ENCODE measurements at regions not wholly inside any gene's neighbourhood (a gene's known extent, or its start where the extent isn't known, plus 50 kb on each side); places are given as distances from the start of the nearest gene placed in this dataset.

DNA sequence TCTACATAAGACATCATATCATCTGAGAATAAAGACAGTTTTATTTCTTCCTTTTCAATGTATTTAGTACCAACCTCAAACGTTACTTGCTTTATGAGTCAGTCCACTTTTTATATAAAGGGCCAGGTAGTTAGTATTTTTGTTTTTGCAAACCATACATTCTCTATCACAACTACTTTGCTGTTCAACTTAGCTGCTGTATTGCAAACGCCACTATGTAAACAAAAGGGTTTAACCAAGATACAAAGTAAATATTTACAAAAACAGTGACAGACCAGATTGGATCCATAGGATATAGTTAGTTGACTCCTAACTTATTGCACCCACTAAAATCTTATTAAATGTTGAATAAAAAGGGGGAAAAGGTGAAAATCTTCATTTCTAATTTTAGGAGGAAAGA, 87.7 kb upstream of the FOXG1 start:
- DNase-seq (ENCODE audit: low spot score): no peak
- H3K36me3 Mint-ChIP-seq (ENCODE audit: low read depth): no peaks in the 10 kb centered on the region
- H3K9me3 Mint-ChIP-seq: peaks cover 25% of the 10 kb centered on the region
- no peaks in the 10 kb centered on the region for H3K27me3 Mint-ChIP-seq (ENCODE audit: low read depth)
- no peak overlapping the region for H3K4me3 Mint-ChIP-seq
- H3K4me1 Mint-ChIP-seq (ENCODE audit: low read depth): no peaks in the 10 kb centered on the region
- H3K27ac Mint-ChIP-seq: no peak overlapping the region

- H3K4me3 Mint-ChIP-seq: no peak overlapping the region
- H3K9me3 Mint-ChIP-seq: peaks cover 27% of the 10 kb centered on the region
- H3K27ac Mint-ChIP-seq: no peak overlapping the region
- H3K27me3 Mint-ChIP-seq (ENCODE audit: low read depth): no peaks in the 10 kb centered on the region
- DNase-seq (ENCODE audit: low spot score): no peak
- H3K4me1 Mint-ChIP-seq (ENCODE audit: low read depth): no peaks in the 10 kb centered on the region
- H3K36me3 Mint-ChIP-seq (ENCODE audit: low read depth): no peaks in the 10 kb centered on the region
Measured at GRCh38 chr14:28681681-28682080, 84.9 kb upstream of the FOXG1 start.

DNA sequence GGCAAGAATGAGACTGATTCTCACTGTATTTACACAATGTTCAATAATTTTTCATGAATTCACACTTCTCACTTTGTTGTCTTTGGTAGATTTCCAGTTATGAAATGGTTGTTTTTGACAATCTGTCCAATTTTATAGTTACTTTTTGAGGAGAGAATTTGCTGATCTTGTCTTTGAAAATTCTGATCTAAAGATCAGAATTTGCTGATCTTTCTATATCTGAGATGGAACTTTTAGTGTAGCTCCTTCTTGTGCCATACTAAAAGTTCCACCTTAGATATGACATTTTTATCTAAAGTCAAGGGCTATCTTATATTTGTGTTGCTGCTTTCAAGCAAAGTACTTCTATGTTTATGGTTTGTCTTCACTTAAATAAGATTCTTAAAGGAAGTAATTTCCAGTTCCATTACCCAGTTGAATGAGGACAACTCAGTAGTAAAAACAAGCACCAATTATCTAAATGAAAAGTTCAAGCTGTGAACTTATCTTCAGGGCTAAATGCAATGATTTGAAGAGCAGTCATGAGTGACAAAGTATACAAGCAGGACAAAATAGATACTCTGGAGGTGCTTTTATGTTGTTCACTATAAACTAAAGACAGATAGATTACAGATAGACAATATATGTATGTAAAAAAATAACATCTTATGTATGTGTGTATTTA, 76.4 kb upstream of the FOXG1 start:
- Mint-ChIP-seq H3K4me3 (no peak overlapping the region), H3K27me3 (ENCODE audit: low read depth) (no peaks in the 10 kb centered on the region), H3K36me3 (ENCODE audit: low read depth) (no peaks in the 10 kb centered on the region), H3K27ac (no peak overlapping the region), H3K4me1 (ENCODE audit: low read depth) (no peaks in the 10 kb centered on the region), H3K9me3 (peaks cover 28% of the 10 kb centered on the region)
- no peak for DNase-seq (ENCODE audit: low spot score)

GRCh38 chr14:28695109-28695508, 71.5 kb upstream of the FOXG1 start:
- Mint-ChIP-seq H3K36me3 (ENCODE audit: low read depth) (no peaks in the 10 kb centered on the region), H3K9me3 (peaks cover 29% of the 10 kb centered on the region)

GRCh38 chr14:28701733-28702132, 64.9 kb upstream of the FOXG1 start:
- Mint-ChIP-seq H3K27me3 (ENCODE audit: low read depth) (no peaks in the 10 kb centered on the region), H3K4me3 (no peak overlapping the region), H3K36me3 (ENCODE audit: low read depth) (no peaks in the 10 kb centered on the region), H3K4me1 (ENCODE audit: low read depth) (no peaks in the 10 kb centered on the region), H3K9me3 (peaks cover 21% of the 10 kb centered on the region), H3K27ac (no peak overlapping the region)
- no peak for DNase-seq (ENCODE audit: low spot score)

More at GRCh38 chr14:28695109-28695508, 71.5 kb upstream of the FOXG1 start:
- DNase-seq (ENCODE audit: low spot score): no peak
- H3K27me3 Mint-ChIP-seq (ENCODE audit: low read depth): no peaks in the 10 kb centered on the region
- H3K4me3 Mint-ChIP-seq: no peak overlapping the region
- no peak overlapping the region for H3K27ac Mint-ChIP-seq
- no peaks in the 10 kb centered on the region for H3K4me1 Mint-ChIP-seq (ENCODE audit: low read depth)

GRCh38 chr14:28703482-28703881, 63.1 kb upstream of the FOXG1 start:
- no peaks in the 10 kb centered on the region for H3K27me3 Mint-ChIP-seq (ENCODE audit: low read depth)

GRCh38 chr14:28704153-28704552, 62.4 kb upstream of the FOXG1 start:
- peaks cover 23% of the 10 kb centered on the region for H3K9me3 Mint-ChIP-seq
- H3K36me3 Mint-ChIP-seq (ENCODE audit: low read depth): no peaks in the 10 kb centered on the region
- no peaks in the 10 kb centered on the region for H3K4me1 Mint-ChIP-seq (ENCODE audit: low read depth)
- H3K27ac Mint-ChIP-seq: no peak overlapping the region
- DNase-seq (ENCODE audit: low spot score): no peak
- no peaks in the 10 kb centered on the region for H3K27me3 Mint-ChIP-seq (ENCODE audit: low read depth)
- no peak overlapping the region for H3K4me3 Mint-ChIP-seq

More at GRCh38 chr14:28703482-28703881, 63.1 kb upstream of the FOXG1 start:
- Mint-ChIP-seq H3K36me3 (ENCODE audit: low read depth) (no peaks in the 10 kb centered on the region), H3K4me3 (no peak overlapping the region), H3K27ac (no peak overlapping the region), H3K4me1 (ENCODE audit: low read depth) (no peaks in the 10 kb centered on the region), H3K9me3 (peaks cover 18% of the 10 kb centered on the region)
- DNase-seq (ENCODE audit: low spot score): no peak

DNA sequence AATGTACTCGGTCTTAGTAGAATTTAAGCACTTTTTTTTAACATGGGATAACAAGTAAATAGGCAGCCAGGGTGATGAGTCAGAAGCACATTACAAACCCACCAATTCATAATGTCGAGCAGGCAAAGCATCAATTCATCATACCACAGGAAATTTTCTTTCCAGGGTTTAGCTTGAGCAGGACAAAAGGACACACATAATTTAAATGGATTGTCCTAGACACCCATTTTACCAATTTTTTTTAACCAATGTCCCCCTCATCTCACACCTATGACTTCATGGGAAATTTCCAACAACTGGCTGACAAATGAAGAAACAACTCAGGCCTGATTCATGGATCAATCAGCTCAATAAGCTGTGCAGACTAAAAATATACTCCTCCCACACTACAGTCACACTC, 58.8 kb upstream of the FOXG1 start:
- Mint-ChIP-seq H3K36me3 (ENCODE audit: low read depth) (no peaks in the 10 kb centered on the region), H3K4me1 (ENCODE audit: low read depth) (no peaks in the 10 kb centered on the region), H3K4me3 (no peak overlapping the region), H3K27ac (no peak overlapping the region), H3K9me3 (peaks cover 29% of the 10 kb centered on the region), H3K27me3 (ENCODE audit: low read depth) (no peaks in the 10 kb centered on the region)
- no peak for DNase-seq (ENCODE audit: low spot score)

- H3K4me3 Mint-ChIP-seq: no peak overlapping the region
Measured at GRCh38 chr14:28709571-28710305, 56.8 kb upstream of the FOXG1 start.

More at GRCh38 chr14:28709571-28710305, 56.8 kb upstream of the FOXG1 start:
- DNase-seq (ENCODE audit: low spot score): no peak
- Mint-ChIP-seq H3K4me1 (ENCODE audit: low read depth) (no peaks in the 10 kb centered on the region), H3K9me3 (peaks cover 35% of the 10 kb centered on the region), H3K27me3 (ENCODE audit: low read depth) (no peaks in the 10 kb centered on the region), H3K36me3 (ENCODE audit: low read depth) (no peaks in the 10 kb centered on the region), H3K27ac (no peak overlapping the region)
